ENCODE measurements at regions not wholly inside any gene's neighbourhood (a gene's known extent, or its start where the extent isn't known, plus 50 kb on each side); places are given as distances from the start of the nearest gene placed in this dataset.

DNA sequence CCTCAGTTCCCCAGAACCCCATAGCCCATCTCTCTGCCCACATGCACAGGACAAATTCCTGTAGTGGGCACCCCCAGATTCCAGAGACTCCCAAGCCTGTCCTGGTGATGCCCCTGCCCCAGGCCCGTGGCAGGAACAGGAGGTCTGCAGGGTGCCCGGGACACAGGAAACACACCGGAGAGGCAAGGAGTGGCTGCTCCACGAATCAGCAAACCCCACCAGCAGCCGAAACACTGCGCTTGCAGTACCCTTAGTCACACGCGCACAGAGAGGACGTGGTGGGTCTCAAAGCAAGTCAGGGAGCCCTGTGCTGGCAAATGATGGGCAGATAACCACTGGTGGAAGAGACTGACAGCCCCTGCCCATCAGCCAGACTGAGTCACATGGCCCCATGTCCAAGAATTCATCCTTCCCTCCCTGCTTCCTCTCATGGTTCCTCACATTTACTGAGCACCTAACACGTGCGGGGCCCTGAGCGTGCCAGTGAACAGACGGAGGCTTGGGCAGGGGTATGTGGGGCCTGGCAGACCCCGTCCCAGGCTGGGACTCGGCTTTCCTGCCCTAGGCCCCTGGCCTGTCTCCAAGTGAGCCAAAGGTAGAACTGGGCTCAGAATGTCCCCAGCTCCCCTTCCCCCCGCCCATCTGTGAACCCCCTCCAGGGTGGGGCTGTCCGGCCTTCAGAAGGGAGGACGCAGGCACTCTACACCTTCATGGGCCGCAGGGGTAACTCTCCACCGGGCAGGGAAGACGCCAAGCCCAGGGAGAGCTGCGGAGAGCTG is 130.4 kb upstream of the IQSEC1 start:
- Mint-ChIP-seq H3K4me3 (ENCODE audit: unreplicated experiment) (no peak overlapping the region), H3K27ac (ENCODE audit: unreplicated experiment) (no peak overlapping the region), H3K4me1 (ENCODE audit: unreplicated experiment) (no peaks in the 10 kb centered on the region), H3K27me3 (ENCODE audit: unreplicated experiment) (peaks cover 28% of the 10 kb centered on the region), H3K9me3 (ENCODE audit: unreplicated experiment) (no peaks in the 10 kb centered on the region), H3K36me3 (ENCODE audit: unreplicated experiment) (no peaks in the 10 kb centered on the region)
- no peak for DNase-seq (ENCODE audit: extremely low spot score, unreplicated experiment)
- TF ChIP-seq, protein P1, sequence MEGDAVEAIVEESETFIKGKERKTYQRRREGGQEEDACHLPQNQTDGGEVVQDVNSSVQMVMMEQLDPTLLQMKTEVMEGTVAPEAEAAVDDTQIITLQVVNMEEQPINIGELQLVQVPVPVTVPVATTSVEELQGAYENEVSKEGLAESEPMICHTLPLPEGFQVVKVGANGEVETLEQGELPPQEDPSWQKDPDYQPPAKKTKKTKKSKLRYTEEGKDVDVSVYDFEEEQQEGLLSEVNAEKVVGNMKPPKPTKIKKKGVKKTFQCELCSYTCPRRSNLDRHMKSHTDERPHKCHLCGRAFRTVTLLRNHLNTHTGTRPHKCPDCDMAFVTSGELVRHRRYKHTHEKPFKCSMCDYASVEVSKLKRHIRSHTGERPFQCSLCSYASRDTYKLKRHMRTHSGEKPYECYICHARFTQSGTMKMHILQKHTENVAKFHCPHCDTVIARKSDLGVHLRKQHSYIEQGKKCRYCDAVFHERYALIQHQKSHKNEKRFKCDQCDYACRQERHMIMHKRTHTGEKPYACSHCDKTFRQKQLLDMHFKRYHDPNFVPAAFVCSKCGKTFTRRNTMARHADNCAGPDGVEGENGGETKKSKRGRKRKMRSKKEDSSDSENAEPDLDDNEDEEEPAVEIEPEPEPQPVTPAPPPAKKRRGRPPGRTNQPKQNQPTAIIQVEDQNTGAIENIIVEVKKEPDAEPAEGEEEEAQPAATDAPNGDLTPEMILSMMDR (IDR thresholded peaks at IDR 0.05) = no peak

DNA sequence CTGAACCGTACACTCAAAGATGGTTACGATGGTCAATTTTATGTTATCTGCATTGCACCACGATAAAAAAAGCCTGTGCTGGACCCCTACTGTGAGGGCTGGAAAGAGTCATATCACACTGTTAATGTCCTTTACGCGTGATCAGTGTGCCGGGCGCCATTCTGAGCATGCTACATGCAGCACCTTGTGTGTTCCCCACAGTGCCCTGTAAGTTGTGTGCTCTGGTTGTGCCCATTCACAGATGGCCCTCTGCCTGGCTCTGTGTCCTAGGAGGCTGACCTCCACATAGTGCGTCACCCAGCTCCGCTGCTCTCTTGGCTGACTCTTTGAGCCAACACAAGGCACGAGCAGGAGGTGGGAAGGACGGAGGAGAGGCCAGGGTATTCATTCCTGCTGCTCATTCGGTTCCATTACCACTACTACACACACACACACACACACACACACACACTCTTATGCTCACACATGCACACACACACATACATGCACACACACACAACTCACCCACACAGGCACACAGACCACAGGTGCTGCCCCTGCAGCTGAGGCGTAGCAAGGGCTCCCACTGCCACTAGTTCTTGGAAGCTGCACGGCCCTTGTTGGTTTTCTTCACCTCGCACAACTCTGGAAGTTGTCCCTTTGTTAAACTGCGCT is 129.6 kb upstream of the IQSEC1 start:
- TF ChIP-seq, protein P1 (IDR thresholded peaks at IDR 0.05) = no peak
- Mint-ChIP-seq H3K27ac (ENCODE audit: unreplicated experiment) (no peak overlapping the region), H3K4me1 (ENCODE audit: unreplicated experiment) (no peaks in the 10 kb centered on the region), H3K9me3 (ENCODE audit: unreplicated experiment) (no peaks in the 10 kb centered on the region), H3K4me3 (ENCODE audit: unreplicated experiment) (no peak overlapping the region), H3K36me3 (ENCODE audit: unreplicated experiment) (no peaks in the 10 kb centered on the region), H3K27me3 (ENCODE audit: unreplicated experiment) (peaks cover 28% of the 10 kb centered on the region)
- no peak for DNase-seq (ENCODE audit: extremely low spot score, unreplicated experiment)

DNA sequence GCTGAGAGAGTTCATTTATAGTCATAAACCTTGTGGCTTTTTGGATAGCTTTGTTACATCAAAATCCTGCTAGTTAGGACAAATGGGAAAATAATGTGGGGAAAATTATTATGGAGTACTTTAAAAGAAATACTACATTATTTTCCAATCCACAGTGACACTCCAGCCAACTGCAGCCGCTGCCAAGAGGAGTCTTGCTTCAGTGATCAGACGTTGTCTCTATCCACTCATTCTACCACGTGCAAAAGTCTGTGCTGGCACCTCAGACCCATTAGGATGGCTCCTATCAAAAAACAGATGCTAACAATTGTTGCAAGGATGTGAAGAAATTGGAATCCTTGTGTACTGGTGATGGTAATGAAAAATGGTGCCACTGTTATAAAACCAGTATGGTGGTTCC is 128.6 kb upstream of the IQSEC1 start:
- DNase-seq (ENCODE audit: extremely low spot score, unreplicated experiment) = no peak

DNA sequence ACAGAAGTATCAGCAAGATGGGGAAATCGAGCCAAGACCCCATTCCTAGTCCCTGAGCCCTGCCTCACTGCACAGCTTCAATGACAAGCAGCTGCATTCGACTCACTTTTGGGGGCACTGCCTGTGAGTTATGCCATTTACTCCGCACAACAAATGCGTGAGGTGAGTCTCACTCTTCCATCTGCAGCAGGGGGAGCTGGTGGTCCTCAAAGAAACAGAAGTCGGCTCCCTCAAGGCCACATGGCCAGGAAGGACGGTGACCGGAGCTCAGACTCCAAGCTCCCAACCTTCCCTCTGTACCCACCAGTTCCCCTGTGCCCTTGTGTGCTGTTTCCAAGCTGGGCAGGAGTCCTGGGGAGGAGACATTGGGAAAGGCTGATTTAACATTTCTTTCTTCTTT is 127.7 kb upstream of the IQSEC1 start:
- H3K27ac Mint-ChIP-seq (ENCODE audit: unreplicated experiment) = no peak overlapping the region
- no peaks in the 10 kb centered on the region for H3K36me3 Mint-ChIP-seq (ENCODE audit: unreplicated experiment)
- TF ChIP-seq, protein P1 (IDR thresholded peaks at IDR 0.05) = no peak
- H3K4me3 Mint-ChIP-seq (ENCODE audit: unreplicated experiment) = no peak overlapping the region
- H3K9me3 Mint-ChIP-seq (ENCODE audit: unreplicated experiment) = no peaks in the 10 kb centered on the region
- peaks cover 18% of the 10 kb centered on the region for H3K27me3 Mint-ChIP-seq (ENCODE audit: unreplicated experiment)
- H3K4me1 Mint-ChIP-seq (ENCODE audit: unreplicated experiment) = no peaks in the 10 kb centered on the region
- DNase-seq (ENCODE audit: extremely low spot score, unreplicated experiment) = no peak

More for the DNA sequence above, 128.6 kb upstream of the IQSEC1 start:
- Mint-ChIP-seq H3K4me1 (ENCODE audit: unreplicated experiment) (no peaks in the 10 kb centered on the region), H3K27me3 (ENCODE audit: unreplicated experiment) (peaks cover 22% of the 10 kb centered on the region), H3K27ac (ENCODE audit: unreplicated experiment) (no peak overlapping the region), H3K36me3 (ENCODE audit: unreplicated experiment) (no peaks in the 10 kb centered on the region), H3K4me3 (ENCODE audit: unreplicated experiment) (no peak overlapping the region), H3K9me3 (ENCODE audit: unreplicated experiment) (no peaks in the 10 kb centered on the region)
- TF ChIP-seq, protein P1 (IDR thresholded peaks at IDR 0.05) = no peak

DNA sequence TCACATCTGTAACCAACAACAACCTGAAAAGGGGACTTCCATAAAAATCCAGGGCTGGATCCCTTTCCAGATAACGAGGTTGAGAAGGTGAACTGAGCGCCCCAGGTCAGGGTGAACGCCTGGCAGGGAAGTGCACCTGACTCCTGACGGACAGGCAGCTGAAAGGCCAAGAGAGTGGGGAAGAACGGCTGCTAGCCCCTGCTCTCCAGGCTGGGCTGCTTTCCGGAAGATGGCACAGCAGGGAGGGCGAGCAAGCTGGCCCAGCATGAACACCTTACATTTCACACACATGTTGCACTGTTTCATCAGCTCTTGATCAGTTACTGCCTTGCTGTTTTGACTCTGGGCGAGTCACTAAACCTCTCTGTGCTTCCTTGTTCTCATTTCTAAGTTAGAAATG is 127.2 kb upstream of the IQSEC1 start:
- Mint-ChIP-seq H3K27ac (ENCODE audit: unreplicated experiment) (no peak overlapping the region), H3K4me3 (ENCODE audit: unreplicated experiment) (no peak overlapping the region), H3K27me3 (ENCODE audit: unreplicated experiment) (peaks cover 20% of the 10 kb centered on the region), H3K36me3 (ENCODE audit: unreplicated experiment) (no peaks in the 10 kb centered on the region), H3K9me3 (ENCODE audit: unreplicated experiment) (no peaks in the 10 kb centered on the region), H3K4me1 (ENCODE audit: unreplicated experiment) (peaks cover 3% of the 10 kb centered on the region)
- DNase-seq (ENCODE audit: extremely low spot score, unreplicated experiment) = no peak
- TF ChIP-seq, protein P1 (IDR thresholded peaks at IDR 0.05) = no peak
